Colonic mucosa (tissue), 4 donors: ENCODE measurements at regions not wholly inside any gene's neighbourhood (a gene's known extent, or its start where the extent isn't known, plus 50 kb on each side); places are given as distances from the start of the nearest gene placed in this dataset.
"Not testable (repeated sequence)": the region's sequence is repeated elsewhere in the genome, so short reads cannot be mapped to it uniquely, and the experiment has no call there.

Experiments used
- DNase-seq: peaks from one replicate; pipeline ENCODE4 v3.0.0-alpha.2; 2020
- H3K27ac ChIP-seq: fragments of 200-600 bp; one replicate; pipeline ENCODE4 v1.8.0; 2021
- H3K27me3 ChIP-seq: fragments of 200-600 bp; one replicate; pipeline ENCODE4 v1.8.0; 2021
- H3K36me3 ChIP-seq: fragments of 200-600 bp; one replicate; pipeline ENCODE4 v1.8.0; 2021
- H3K4me1 ChIP-seq: fragments of 200-600 bp; one replicate; pipeline ENCODE4 v1.8.0; 2021; ENCODE audit warnings: mild to moderate bottlenecking
- H3K4me3 ChIP-seq: fragments of 200-600 bp; one replicate; pipeline ENCODE4 v1.8.0; 2021
- H3K9ac ChIP-seq, 2 donors: one replicate each; pipeline ENCODE4 v1.7.0; 2013; ENCODE audit warnings: control low read depth in 2 of 2, low read depth in 2 of 2, low read length in 2 of 2
- H3K9me3 ChIP-seq: fragments of 200-600 bp; one replicate; pipeline ENCODE4 v1.8.0; 2021
- CTCF ChIP-seq: fragments of 200-600 bp; IDR thresholded peaks from one replicate; pipeline ENCODE4 v1.8.0; 2022; ENCODE audit warnings: antibody characterized with exemption, mild to moderate bottlenecking
- intact Hi-C: fragments of 100-400 bp; cut with DNase I; formaldehyde crosslinking; loops from one replicate; pipeline ENCODE4 v1.14.1; 2022
- donor health status: healthy.
- donor health status: DM: no; HTN: no; CAD: no.
- donor health status: DM: no; HTN: no; CAD: no.

GRCh38 chr3:110686701-110687100, 384.9 kb upstream of the NECTIN3 start:
- DNase-seq, result no peak
- H3K9ac ChIP-seq, result no peak overlapping the region
- intact Hi-C loops, result no loop called here
- no peaks in the 10 kb centered on the region for H3K36me3 ChIP-seq
- no peak for TF ChIP-seq CTCF
- H3K4me1 ChIP-seq, result no peaks in the 10 kb centered on the region
- no peaks in the 10 kb centered on the region for H3K9me3 ChIP-seq
- no peaks in the 10 kb centered on the region for H3K27me3 ChIP-seq
- H3K27ac ChIP-seq, result no peak overlapping the region
- no peak overlapping the region for H3K4me3 ChIP-seq

DNA sequence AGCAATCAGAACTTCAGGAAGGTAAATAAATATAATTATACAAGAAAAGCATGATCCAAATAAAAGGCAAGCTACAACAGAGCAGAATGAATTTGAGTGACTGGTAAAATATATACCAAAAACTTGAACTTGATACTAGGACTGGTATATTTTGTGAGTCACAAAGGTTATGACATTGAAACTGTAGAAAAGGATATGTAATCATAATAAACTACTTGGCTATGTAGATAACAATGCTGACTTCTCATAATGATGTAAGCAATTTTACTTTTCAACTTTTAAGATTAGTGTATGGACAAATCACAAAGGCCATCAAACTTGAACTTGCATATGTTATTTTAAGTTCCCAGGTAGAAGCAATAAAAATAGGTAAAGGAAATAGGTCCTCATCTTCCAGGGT, 384.5 kb upstream of the NECTIN3 start:
- TF ChIP-seq CTCF, result no peak
- no peak for DNase-seq
- H3K4me3 ChIP-seq, result no peak overlapping the region
- intact Hi-C loops, result no loop called here
- H3K36me3 ChIP-seq, result no peaks in the 10 kb centered on the region
- H3K27me3 ChIP-seq, result no peaks in the 10 kb centered on the region
- no peaks in the 10 kb centered on the region for H3K9me3 ChIP-seq
- no peaks in the 10 kb centered on the region for H3K4me1 ChIP-seq
- H3K9ac ChIP-seq, result no peak overlapping the region
- no peak overlapping the region for H3K27ac ChIP-seq

- intact Hi-C loops, result no loop called here
- H3K9ac ChIP-seq, result no peak overlapping the region
- H3K27ac ChIP-seq, result no peak overlapping the region
- H3K27me3 ChIP-seq, result no peaks in the 10 kb centered on the region
- no peak for TF ChIP-seq CTCF
- H3K36me3 ChIP-seq, result no peaks in the 10 kb centered on the region
- DNase-seq, result no peak
- H3K9me3 ChIP-seq, result no peaks in the 10 kb centered on the region
- H3K4me3 ChIP-seq, result no peak overlapping the region
- H3K4me1 ChIP-seq, result no peaks in the 10 kb centered on the region
Observed at GRCh38 chr3:110697961-110698360, 373.7 kb upstream of the NECTIN3 start.

DNA sequence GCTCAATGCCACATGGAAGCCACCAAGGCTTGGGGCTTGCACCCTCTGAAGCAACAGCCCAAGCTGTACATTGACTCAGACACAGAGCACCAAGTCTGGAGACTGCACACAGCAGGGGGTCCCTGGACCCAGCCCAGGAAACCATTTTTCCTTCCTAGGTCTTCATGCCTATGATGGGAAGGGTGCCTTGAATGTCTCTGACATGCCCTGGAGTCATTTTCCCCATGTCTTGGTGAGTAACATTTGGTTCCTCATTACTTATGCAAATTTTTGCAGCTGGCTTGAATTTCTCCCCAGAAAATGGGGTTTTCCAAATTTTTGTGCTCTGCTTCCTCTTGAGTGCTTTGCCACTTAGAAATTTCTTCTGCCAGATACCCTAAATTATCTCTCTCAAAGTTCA, 367.3 kb upstream of the NECTIN3 start:
- H3K27me3 ChIP-seq, DNase-seq, intact Hi-C loops, H3K9me3 ChIP-seq, H3K9ac ChIP-seq, H3K4me1 ChIP-seq, H3K4me3 ChIP-seq, H3K36me3 ChIP-seq, H3K27ac ChIP-seq: not testable (repeated sequence)

GRCh38 chr3:110708156-110708555, 363.5 kb upstream of the NECTIN3 start:
- no peak overlapping the region for H3K27ac ChIP-seq
- H3K4me3 ChIP-seq, result no peak overlapping the region
- no peak for DNase-seq
- H3K27me3 ChIP-seq, result no peaks in the 10 kb centered on the region
- no peaks in the 10 kb centered on the region for H3K4me1 ChIP-seq
- H3K9me3 ChIP-seq, result no peaks in the 10 kb centered on the region
- intact Hi-C loops, result no loop called here
- no peaks in the 10 kb centered on the region for H3K36me3 ChIP-seq
- TF ChIP-seq CTCF, result no peak
- no peak overlapping the region for H3K9ac ChIP-seq

GRCh38 chr3:110710156-110710555, 361.5 kb upstream of the NECTIN3 start:
- Histone ChIP-seq H3K36me3 (no peaks in the 10 kb centered on the region), H3K9ac (no peak overlapping the region), H3K27ac (no peak overlapping the region), H3K4me3 (no peak overlapping the region), H3K27me3 (no peaks in the 10 kb centered on the region), H3K4me1 (no peaks in the 10 kb centered on the region), H3K9me3 (no peaks in the 10 kb centered on the region)
- TF ChIP-seq CTCF, result no peak
- intact Hi-C loops, result no loop called here
- DNase-seq, result no peak
